T-cell (primary cell): ENCODE measurements at regions not wholly inside any gene's neighbourhood (a gene's known extent, or its start where the extent isn't known, plus 50 kb on each side); places are given as distances from the start of the nearest gene placed in this dataset.
"Not testable (repeated sequence)": the region's sequence is repeated elsewhere in the genome, so short reads cannot be mapped to it uniquely, and the experiment has no call there.

Experiments
- ATAC-seq, 4 experiments: fragments of 200-7000 bp in 3 of 4; fragments of 150-1000 bp in 1 of 4; cut with Tn5 transposase; replicated peaks in 1 of 4; 1 replicate in 3 of 4; 2 replicates in 1 of 4; pipeline ENCODE4 v1.10.0; 2021; ENCODE audit warnings: moderate library complexity in 3 of 4, mild to moderate bottlenecking in 2 of 4, moderate number of reproducible peaks in 1 of 4
- CTCF ChIA-PET, 2 donors: fragments of 300-600 bp; sonication (Branson Sonifier 250); formaldehyde crosslinking; loops; one replicate each; lab custom pipeline; 2022; ENCODE audit warnings: antibody characterized with exemption in 2 of 2; lab: Charles Lee
- POLR2A ChIA-PET, 2 donors: fragments of 300-600 bp; sonication (Branson Sonifier 250); formaldehyde crosslinking; loops; one replicate each; lab custom pipeline; 2022; ENCODE audit warnings: antibody characterized with exemption in 2 of 2; lab: Charles Lee
- DNase-seq, 35 experiments: peaks; one replicate each; pipeline versions ENCODE4 v3.0.0 to v3.0.0-alpha.2; 2013 to 2023
- H3K27ac ChIP-seq: one replicate; pipeline ENCODE4 v1.5.1; 2013; ENCODE audit warnings: low read length
- H3K27me3 ChIP-seq, 2 experiments: replicated peaks in 1 of 2; 1 replicate in 1 of 2; 2 replicates in 1 of 2; pipeline versions ENCODE4 v1.6.1 to v1.7.0; 2013; ENCODE audit warnings: low read length in 1 of 2, mixed read lengths in 1 of 2; ENCODE audit not compliant: control insufficient read depth in 2 of 2, insufficient read depth in 2 of 2; ENCODE audit errors: extremely low read depth in 1 of 2
- H3K36me3 ChIP-seq, 2 donors: 1 replicate in 1 of 2; 2 replicates in 1 of 2; pipeline versions ENCODE4 v1.6.1 to v1.7.0; 2013; ENCODE audit warnings: low read length in 1 of 2; ENCODE audit not compliant: control insufficient read depth in 2 of 2, insufficient read depth in 1 of 2; ENCODE audit errors: extremely low read depth in 1 of 2
- H3K4me1 ChIP-seq, 2 experiments: 1 replicate in 1 of 2; 2 replicates in 1 of 2; pipeline versions ENCODE4 v1.6.1 to v1.7.0; 2013; ENCODE audit warnings: low read length in 2 of 2, mixed read lengths in 1 of 2; ENCODE audit not compliant: insufficient read depth in 2 of 2, control insufficient read depth in 1 of 2; ENCODE audit errors: extremely low read depth in 1 of 2
- H3K4me3 ChIP-seq, 2 donors: 1 replicate in 1 of 2; 2 replicates in 1 of 2; pipeline versions ENCODE4 v1.5.1 to v1.7.0; 2013; ENCODE audit warnings: mild to moderate bottlenecking in 2 of 2, low read length in 1 of 2, moderate library complexity in 1 of 2; ENCODE audit not compliant: control insufficient read depth in 1 of 2; ENCODE audit errors: extremely low read depth in 1 of 2
- H3K9me3 ChIP-seq: 2 replicates; pipeline ENCODE4 v1.7.0; 2013
- H3K27ac Mint-ChIP-seq, 2 donors: one replicate each; pipeline ENCODE4 v1.8.0; 2020 to 2021; ENCODE audit warnings: mild to moderate bottlenecking in 2 of 2, mixed read lengths in 2 of 2
- H3K27me3 Mint-ChIP-seq, 2 donors: one replicate each; pipeline ENCODE4 v1.8.0; 2021 to 2022; ENCODE audit warnings: mixed read lengths in 2 of 2
- H3K36me3 Mint-ChIP-seq: one replicate; pipeline ENCODE4 v1.8.0; 2021; ENCODE audit warnings: mixed read lengths
- H3K4me1 Mint-ChIP-seq, 3 donors: one replicate each; pipeline ENCODE4 v1.8.0; 2020 to 2022; ENCODE audit warnings: mixed read lengths in 3 of 3, mild to moderate bottlenecking in 1 of 3
- H3K4me3 Mint-ChIP-seq, 3 donors: one replicate each; pipeline ENCODE4 v1.8.0; 2020 to 2022; ENCODE audit warnings: mild to moderate bottlenecking in 3 of 3, mixed read lengths in 3 of 3, moderate library complexity in 3 of 3
- H3K9me3 Mint-ChIP-seq, 3 donors: one replicate each; pipeline ENCODE4 v1.8.0; 2020 to 2022; ENCODE audit warnings: mixed read lengths in 3 of 3
- WGBS: methylation state at CpG from one replicate; pipeline ENCODE4 v1.1.5; 2013; ENCODE audit warnings: missing lambda C conversion rate; ENCODE audit not compliant: insufficient coverage; 5-methylcytosine and 5-hydroxymethylcytosine counted together

GRCh38 chr2:145797692-145798091 is 1277.8 kb upstream of the ZEB2 start:
- Mint-ChIP-seq H3K4me3 (no peak overlapping the region), H3K27me3 (no peaks in the 10 kb centered on the region), H3K27ac (no peak overlapping the region), H3K9me3 (peaks cover 0 to 4% (median 4%) of the 10 kb centered on the region in 3 donors), H3K4me1 (no peaks in the 10 kb centered on the region), H3K36me3 (no peaks in the 10 kb centered on the region)
- no peak for ATAC-seq
- ChIA-PET POLR2A (no interaction called here), CTCF (no interaction called here)
- H3K4me3 ChIP-seq, result no peak overlapping the region
- DNase-seq, result no peak
- no peaks in the 10 kb centered on the region for H3K9me3 ChIP-seq
- H3K36me3 ChIP-seq, result no peaks in the 10 kb centered on the region
- no CpG with 5 or more reads among the region's 4 CpGs for WGBS
- H3K4me1 ChIP-seq, result no peaks in the 10 kb centered on the region
- no peaks in the 10 kb centered on the region for H3K27me3 ChIP-seq
- H3K27ac ChIP-seq, result no peak overlapping the region

GRCh38 chr2:145792745-145793144 is 1272.8 kb upstream of the ZEB2 start:
- no peaks in the 10 kb centered on the region for H3K27me3 Mint-ChIP-seq
- no peaks in the 10 kb centered on the region for H3K9me3 ChIP-seq
- no peaks in the 10 kb centered on the region for H3K4me1 Mint-ChIP-seq
- ChIA-PET CTCF (no interaction called here), POLR2A (no interaction called here)
- ATAC-seq (no peak), DNase-seq (no peak)
- no peak overlapping the region for H3K27ac Mint-ChIP-seq
- H3K4me3 ChIP-seq, result no peak overlapping the region
- WGBS, result 33% methylated on average over 3 of the region's 3 CpGs
- no peaks in the 10 kb centered on the region for H3K4me1 ChIP-seq
- H3K36me3 Mint-ChIP-seq, result no peaks in the 10 kb centered on the region
- no peaks in the 10 kb centered on the region for H3K27me3 ChIP-seq
- H3K4me3 Mint-ChIP-seq, result no peak overlapping the region
- H3K9me3 Mint-ChIP-seq, result peaks cover 0 to 7% (median 4%) of the 10 kb centered on the region in 3 donors
- no peaks in the 10 kb centered on the region for H3K36me3 ChIP-seq
- no peak overlapping the region for H3K27ac ChIP-seq

- no peaks in the 10 kb centered on the region for H3K27me3 Mint-ChIP-seq
- no peak overlapping the region for H3K27ac Mint-ChIP-seq
- H3K9me3 ChIP-seq, result no peaks in the 10 kb centered on the region
- CTCF ChIA-PET, result no interaction called here
- WGBS, result no CpG with 5 or more reads among the region's 3 CpGs
- no peak overlapping the region for H3K4me3 Mint-ChIP-seq
- no peak overlapping the region for H3K4me3 ChIP-seq
- H3K4me1 ChIP-seq, result no peaks in the 10 kb centered on the region
- H3K27ac ChIP-seq, result no peak overlapping the region
- POLR2A ChIA-PET, result no interaction called here
- H3K9me3 Mint-ChIP-seq, result peaks cover 0 to 17% (median 3%) of the 10 kb centered on the region in 3 donors
- no peaks in the 10 kb centered on the region for H3K27me3 ChIP-seq
- ATAC-seq (no peak), DNase-seq (no peak)
- no peaks in the 10 kb centered on the region for H3K4me1 Mint-ChIP-seq
- H3K36me3 ChIP-seq, result no peaks in the 10 kb centered on the region
- H3K36me3 Mint-ChIP-seq, result no peaks in the 10 kb centered on the region
Observed at GRCh38 chr2:145789636-145790035, 1269.7 kb upstream of the ZEB2 start.

- H3K36me3 ChIP-seq, POLR2A ChIA-PET, H3K36me3 Mint-ChIP-seq, CTCF ChIA-PET, H3K27me3 ChIP-seq, H3K9me3 ChIP-seq, DNase-seq, H3K27ac ChIP-seq, H3K4me3 ChIP-seq, H3K27ac Mint-ChIP-seq, H3K4me3 Mint-ChIP-seq, H3K27me3 Mint-ChIP-seq, ATAC-seq, H3K4me1 Mint-ChIP-seq, H3K4me1 ChIP-seq: not testable (repeated sequence)
- peaks cover 3 to 25% (median 3%) of the 10 kb centered on the region in 3 donors for H3K9me3 Mint-ChIP-seq
- WGBS, result no CpG with 5 or more reads among the region's 6 CpGs
Observed at GRCh38 chr2:145787597-145788361, 1267.9 kb upstream of the ZEB2 start.

GRCh38 chr2:145782607-145783006 is 1262.7 kb upstream of the ZEB2 start:
- H3K36me3 ChIP-seq, H3K4me3 ChIP-seq, H3K9me3 ChIP-seq, ATAC-seq, H3K4me1 Mint-ChIP-seq, CTCF ChIA-PET, H3K27me3 Mint-ChIP-seq, H3K27ac Mint-ChIP-seq, DNase-seq, H3K4me3 Mint-ChIP-seq, H3K36me3 Mint-ChIP-seq, POLR2A ChIA-PET, H3K27me3 ChIP-seq, H3K27ac ChIP-seq, H3K4me1 ChIP-seq: not testable (repeated sequence)
- peaks cover 3 to 18% (median 3%) of the 10 kb centered on the region in 3 donors for H3K9me3 Mint-ChIP-seq
- 43% methylated on average over 2 of the region's 5 CpGs for WGBS

- no peaks in the 10 kb centered on the region for H3K27me3 ChIP-seq
- H3K27ac ChIP-seq, result no peak overlapping the region
- no peaks in the 10 kb centered on the region for H3K9me3 ChIP-seq
- DNase-seq (no peak), ATAC-seq (no peak)
- no peaks in the 10 kb centered on the region for H3K27me3 Mint-ChIP-seq
- CTCF ChIA-PET, result interaction anchor here in 1 of 2 donors (0.7 kb wide), 1 partner anchor 53 kb away, joined by 3 read pairs; no protein-coding TSS in a partner anchor
- no peaks in the 10 kb centered on the region for H3K4me1 ChIP-seq
- no peak overlapping the region for H3K27ac Mint-ChIP-seq
- H3K4me1 Mint-ChIP-seq, result no peaks in the 10 kb centered on the region
- no peaks in the 10 kb centered on the region for H3K9me3 Mint-ChIP-seq
- no CpG with 5 or more reads among the region's 3 CpGs for WGBS
- H3K4me3 ChIP-seq, result no peak overlapping the region
- POLR2A ChIA-PET, result no interaction called here
- H3K4me3 Mint-ChIP-seq, result no peak overlapping the region
- no peaks in the 10 kb centered on the region for H3K36me3 ChIP-seq
- no peaks in the 10 kb centered on the region for H3K36me3 Mint-ChIP-seq
Observed at GRCh38 chr2:145777914-145778313, 1258.0 kb upstream of the ZEB2 start.
